GM21528 (cell line): ENCODE measurements at regions not wholly inside any gene's neighbourhood (a gene's known extent, or its start where the extent isn't known, plus 50 kb on each side); places are given as distances from the start of the nearest gene placed in this dataset.

Source experiments
- ATAC-seq: cut with Tn5 transposase; IDR thresholded peaks from one replicate; pipeline ENCODE4 v1.9.1; 2021; ENCODE audit warnings: mild to moderate bottlenecking, moderate library complexity; ENCODE audit not compliant: unreplicated experiment, low FRiP score

DNA sequence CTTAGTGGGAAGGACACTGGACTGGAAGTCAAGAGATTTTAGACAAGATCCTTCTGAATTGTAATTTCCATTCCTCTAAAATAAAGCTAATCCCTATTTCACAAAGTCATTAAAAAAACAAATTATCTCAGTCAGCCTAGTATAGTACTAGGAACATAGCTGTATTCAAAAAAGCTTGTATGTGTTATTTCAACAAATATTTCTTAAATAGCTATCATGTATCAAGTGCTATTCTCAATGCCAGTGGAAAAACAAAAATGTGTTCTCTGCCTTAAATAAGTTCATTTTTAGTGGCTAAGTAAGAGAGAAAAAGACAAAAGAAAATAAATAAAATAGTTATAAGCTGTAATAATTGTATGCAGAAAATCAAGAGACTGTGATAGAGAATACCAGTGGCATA is 541.8 kb upstream of the CDH2 start:
- ATAC-seq = no peak

GRCh38 chr18:28716338-28716737 is 539.4 kb upstream of the CDH2 start:
- no peak for ATAC-seq

DNA sequence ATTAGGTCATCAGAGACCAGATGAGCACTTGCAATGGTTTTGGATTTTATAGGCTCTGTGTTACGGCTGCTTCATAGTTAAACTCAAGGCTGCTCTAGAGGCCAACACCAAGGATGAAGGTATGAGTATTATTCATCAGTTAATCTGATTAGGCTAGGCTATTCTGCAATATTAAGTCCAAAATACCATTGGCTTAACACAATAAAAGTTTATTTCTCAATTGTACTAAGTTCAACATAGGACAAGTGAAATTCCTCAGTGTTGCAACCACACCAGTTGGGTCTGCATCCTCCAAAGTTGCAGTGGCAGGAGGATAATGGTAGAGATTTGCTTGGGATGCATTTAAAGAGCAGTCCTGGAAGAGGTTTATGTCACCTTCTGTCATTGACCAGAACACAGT is 538.3 kb upstream of the CDH2 start:
- ATAC-seq = no peak

DNA sequence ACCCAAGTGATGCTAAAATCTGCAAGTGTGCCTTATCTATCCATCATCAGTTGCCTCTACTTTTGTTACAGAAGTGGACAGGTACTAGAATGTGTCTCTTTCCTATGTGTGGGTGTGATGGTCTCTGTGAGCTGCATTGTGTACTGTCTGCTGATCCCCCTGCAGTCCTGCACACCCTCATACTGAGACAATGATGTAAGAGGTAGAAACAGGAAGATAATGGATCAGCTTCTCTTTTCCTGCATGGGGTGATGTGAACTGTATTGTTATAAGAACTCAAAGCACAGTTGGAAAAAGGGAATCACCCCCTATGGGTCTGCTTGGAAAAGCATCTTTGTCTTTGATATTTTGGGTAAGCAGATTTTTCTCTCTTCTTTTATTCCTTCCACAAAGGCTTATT is 537.6 kb upstream of the CDH2 start:
- no peak for ATAC-seq

GRCh38 chr18:28712796-28713425 is 536.0 kb upstream of the CDH2 start:
- no peak for ATAC-seq

DNA sequence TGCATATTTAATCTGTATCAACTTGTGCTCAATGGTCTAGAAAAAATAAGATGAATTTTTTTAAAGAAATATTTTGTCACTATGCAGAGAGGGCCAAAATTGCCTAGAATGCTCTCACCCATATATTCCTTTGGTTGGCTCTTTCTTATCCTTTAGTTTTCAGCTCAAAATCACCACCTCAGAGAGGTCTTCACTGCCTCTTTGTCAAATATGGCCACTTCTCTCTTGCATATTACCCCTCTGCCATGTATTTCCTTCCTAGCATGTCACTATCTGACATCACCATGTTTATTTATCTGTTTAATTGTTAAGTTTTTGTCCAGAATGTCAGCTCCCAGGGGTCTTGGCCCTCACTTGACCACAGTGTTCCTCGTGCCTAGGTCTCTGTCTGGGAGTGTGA is 535.2 kb upstream of the CDH2 start:
- no peak for ATAC-seq

- no peak for ATAC-seq
These were observed 534.2 kb upstream of the CDH2 start for GRCh38 chr18:28711096-28711495.

- ATAC-seq = no peak
These were observed 530.1 kb upstream of the CDH2 start for GRCh38 chr18:28707006-28707405.

GRCh38 chr18:28706397-28706796 is 529.5 kb upstream of the CDH2 start:
- no peak for ATAC-seq

DNA sequence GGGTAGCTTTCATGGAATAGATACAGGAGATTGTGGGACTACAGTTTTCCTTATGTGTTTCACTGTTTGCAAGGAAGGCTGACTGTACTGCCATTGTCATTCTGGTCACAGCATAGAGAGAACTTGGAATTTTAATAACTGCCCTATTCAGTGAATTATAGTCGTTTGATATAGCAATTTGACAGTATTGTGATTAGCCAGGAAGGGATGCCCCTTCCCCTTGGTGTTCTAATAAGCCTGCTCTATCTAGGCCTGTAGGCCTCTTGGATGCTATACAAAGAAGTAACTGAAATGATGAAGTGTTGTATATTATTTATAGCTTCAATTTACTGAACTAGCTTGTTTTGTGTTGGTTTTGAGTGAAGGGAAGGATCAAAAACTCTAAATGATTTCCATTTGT is 528.6 kb upstream of the CDH2 start:
- ATAC-seq = no peak

- ATAC-seq = no peak
These were observed 515.4 kb upstream of the CDH2 start for GRCh38 chr18:28692337-28692736.

DNA sequence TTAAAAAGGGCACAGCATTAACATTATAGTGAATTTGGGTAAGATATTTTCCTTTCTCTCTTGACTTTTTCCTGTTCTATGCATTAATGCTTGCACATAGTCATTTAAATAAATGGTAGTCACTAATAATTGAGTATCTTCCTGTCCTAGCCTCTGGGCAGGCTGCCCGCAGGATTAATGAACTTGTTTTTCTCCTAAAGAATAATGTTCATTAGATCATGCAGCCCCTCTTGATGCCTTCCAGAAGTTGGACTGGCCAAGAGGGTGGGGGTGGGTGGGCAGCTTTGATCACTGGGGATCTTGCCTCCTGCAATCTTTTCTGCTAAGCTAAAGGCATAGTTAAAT is 514.5 kb upstream of the CDH2 start:
- ATAC-seq = no peak

- no peak for ATAC-seq
These were observed 514.0 kb upstream of the CDH2 start for GRCh38 chr18:28690836-28691495.

GRCh38 chr18:28690100-28690499 is 513.2 kb upstream of the CDH2 start:
- ATAC-seq = no peak

DNA sequence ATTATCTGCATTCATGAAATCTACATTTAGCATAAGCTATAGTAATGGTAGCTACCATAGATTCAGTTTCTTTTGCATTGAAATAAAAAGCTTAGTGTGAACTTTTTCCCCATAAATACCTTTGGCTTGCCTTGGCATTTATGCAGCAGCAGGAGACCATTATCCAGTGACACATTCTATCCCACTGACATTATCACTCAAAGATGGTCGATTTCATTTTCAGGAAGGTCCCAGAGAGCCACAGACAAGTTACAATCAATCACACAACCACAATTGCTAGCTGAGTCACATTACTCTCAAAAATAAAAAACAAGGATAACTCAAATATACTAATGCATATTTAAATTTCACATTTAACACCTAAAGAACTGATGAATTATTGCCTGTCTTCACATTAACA is 512.7 kb upstream of the CDH2 start:
- no peak for ATAC-seq

GRCh38 chr18:28684746-28685355 is 507.9 kb upstream of the CDH2 start:
- no peak for ATAC-seq

GRCh38 chr18:28682912-28683311 is 506.0 kb upstream of the CDH2 start:
- ATAC-seq = no peak

GRCh38 chr18:28669165-28669564 is 492.2 kb upstream of the CDH2 start:
- ATAC-seq = no peak

DNA sequence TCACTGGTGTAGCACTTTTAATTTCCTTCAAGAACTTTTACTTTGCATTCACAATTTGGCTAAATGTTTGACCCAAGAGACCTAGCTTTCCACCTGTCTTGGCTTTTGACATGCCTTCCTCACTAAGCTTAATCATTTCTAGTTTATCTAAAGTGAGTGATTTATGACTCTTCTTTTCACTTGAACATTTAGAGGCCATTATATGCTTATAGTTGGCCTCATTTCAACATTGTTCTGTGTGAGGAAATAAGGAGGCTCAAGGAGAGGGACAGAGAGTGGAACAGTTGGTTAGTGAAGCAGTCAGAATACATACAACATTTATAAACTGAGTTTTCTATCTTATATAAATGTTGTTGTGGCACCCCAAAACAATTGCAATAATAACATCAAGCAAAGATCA is 489.3 kb upstream of the CDH2 start:
- ATAC-seq = no peak

GRCh38 chr18:28657961-28658360 is 481.0 kb upstream of the CDH2 start:
- no peak for ATAC-seq

GRCh38 chr18:28652654-28653053 is 475.7 kb upstream of the CDH2 start:
- ATAC-seq = no peak

DNA sequence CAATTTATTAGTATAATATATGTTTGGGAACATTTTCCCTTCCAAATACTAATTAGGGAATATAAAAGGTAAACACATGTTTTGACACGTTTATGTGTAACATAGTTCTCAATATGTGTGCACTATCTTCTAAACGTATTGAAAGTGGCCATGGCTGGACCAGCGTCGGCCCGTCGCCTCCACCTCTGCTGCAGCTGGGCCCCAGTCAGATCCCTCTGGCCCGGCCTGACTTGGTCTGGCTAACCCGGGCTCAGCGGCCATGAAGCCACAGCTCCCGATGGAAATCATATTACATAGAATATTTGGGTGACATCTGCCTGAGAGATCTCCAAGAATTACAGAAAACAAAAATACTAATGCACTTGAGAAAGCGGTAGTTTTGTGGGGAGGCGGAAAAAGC is 474.4 kb upstream of the CDH2 start:
- ATAC-seq = no peak
